GM12878 (cell line): ENCODE measurements at regions not wholly inside any gene's neighbourhood (a gene's known extent, or its start where the extent isn't known, plus 50 kb on each side); places are given as distances from the start of the nearest gene placed in this dataset.

Experiments
- ATAC-seq: fragments of 200-7000 bp; cut with Tn5 transposase; 3 replicates; pipeline ENCODE4 v1.9.1; 2020; ENCODE audit warnings: mild to moderate bottlenecking, moderate library complexity
- BruUV-seq: library from RNA; stranded (reverse); fragments of 400-500 nt; replicated peaks from 2 replicates; lab custom pipeline; 2021; lab: Mats Ljungman, UMichigan
- CTCF ChIA-PET: fragments of 300-600 bp; sonication (Branson Sonifier 250); formaldehyde crosslinking; extraction: SDS; loops from one replicate; lab custom pipeline; 2021; ENCODE audit warnings: inconsistent platforms; lab: Yijun Ruan, JAX
- POLR2A ChIA-PET: fragments of 350-600 bp; formaldehyde crosslinking; extraction: SDS; loops from one replicate; lab custom pipeline; 2021; ENCODE audit warnings: inconsistent platforms; lab: Charles Lee
- RAD21 ChIA-PET: fragments of 300-600 bp; sonication (Branson Sonifier 250); formaldehyde crosslinking; loops from one replicate; lab custom pipeline; 2023; ENCODE audit warnings: antibody characterized with exemption; ENCODE audit not compliant: unreplicated experiment; lab: Charles Lee
- SMC1A ChIA-PET: fragments of 300-600 bp; sonication (Branson Sonifier 250); formaldehyde crosslinking; loops from one replicate; lab custom pipeline; 2023; ENCODE audit not compliant: unreplicated experiment, uncharacterized antibody; lab: Charles Lee
- DNase-seq: peaks from one replicate; pipeline ENCODE4 v3.0.0-alpha.2; 2011; ENCODE audit warnings: low read depth, low spot score
- FAIRE-seq: peaks from 3 replicates; lab custom pipeline; 2011; peaks lifted over from hg19 to GRCh38; lab: Jason Lieb, UNC
- H2AFZ ChIP-seq: 2 replicates; pipeline ENCODE4 v1.6.0; 2011; ENCODE audit warnings: low read depth, low read length, control low read depth; ENCODE audit not compliant: control insufficient read depth
- H3K27ac ChIP-seq: 2 replicates; pipeline ENCODE4 v1.5.1; 2011; ENCODE audit warnings: control low read depth; ENCODE audit not compliant: control insufficient read depth, insufficient read depth
- H3K27me3 ChIP-seq, 2 experiments: replicated peaks in 1 of 2; 2 replicates each; pipeline versions ENCODE4 v1.6.0 to v1.6.1; 2011; ENCODE audit warnings: low read length in 1 of 2; ENCODE audit not compliant: control insufficient read depth in 2 of 2, insufficient read depth in 2 of 2
- H3K36me3 ChIP-seq, 2 experiments: 2 replicates each; pipeline ENCODE4 v1.5.1; 2011; ENCODE audit warnings: low read length in 1 of 2; ENCODE audit not compliant: control insufficient read depth in 2 of 2, insufficient read depth in 2 of 2
- H3K4me1 ChIP-seq: 2 replicates; pipeline ENCODE4 v1.6.1; 2011; ENCODE audit warnings: mild to moderate bottlenecking, low read length, moderate library complexity, mixed read lengths; ENCODE audit not compliant: control insufficient read depth, insufficient read depth
- H3K4me2 ChIP-seq: 2 replicates; pipeline ENCODE4 v1.6.0; 2011; ENCODE audit warnings: control low read depth; ENCODE audit not compliant: control insufficient read depth, insufficient read depth
- H3K4me3 ChIP-seq: fragments of 200-600 bp; sonication (generic); 2 replicates; pipeline ENCODE4 v1.5.1; 2016
- H3K79me2 ChIP-seq: 2 replicates; pipeline ENCODE4 v1.6.0; 2011; ENCODE audit warnings: low read length; ENCODE audit not compliant: control insufficient read depth, insufficient read depth
- H3K9ac ChIP-seq: 2 replicates; pipeline ENCODE4 v1.8.0; 2011; ENCODE audit warnings: low read length, control low read depth, mixed read lengths; ENCODE audit not compliant: control insufficient read depth, insufficient read depth
- H3K9me3 ChIP-seq: replicated peaks from 3 replicates; pipeline ENCODE4 v1.5.1; 2011; ENCODE audit warnings: mild to moderate bottlenecking, low read length; ENCODE audit not compliant: control insufficient read depth, insufficient read depth
- H4K20me1 ChIP-seq: 2 replicates; pipeline ENCODE4 v1.6.0; 2011; ENCODE audit not compliant: control insufficient read depth, insufficient read depth
- CBFB ChIP-seq: IDR thresholded peaks from 2 replicates; pipeline ENCODE4 v1.6.1; 2016; ENCODE audit warnings: antibody characterized with exemption, low read depth
- EP300 ChIP-seq, 2 experiments: fragments of 150-350 bp in 1 of 2; IDR thresholded peaks; 2 replicates each; pipeline ENCODE4 v1.6.1; 2011 to 2012; ENCODE audit warnings: low read depth in 2 of 2, low read length in 2 of 2, borderline replicate concordance in 1 of 2, improper control_type of control experiment in 1 of 2, inconsistent platforms in 1 of 2; ENCODE audit not compliant: control insufficient read depth in 1 of 2
- GATAD2B ChIP-seq: fragments of 450-650 bp; conservative IDR thresholded peaks from 2 replicates; pipeline ENCODE4 v1.6.1; 2017; ENCODE audit warnings: low read depth, mild to moderate bottlenecking, moderate library complexity
- MTA2 ChIP-seq: fragments of 450-650 bp; IDR thresholded peaks from 2 replicates; pipeline ENCODE4 v1.6.1; 2016; ENCODE audit warnings: low read depth, mild to moderate bottlenecking, moderate library complexity
- MXI1 ChIP-seq: fragments of 150-350 bp; IDR thresholded peaks from 2 replicates; pipeline ENCODE4 v1.6.1; 2011; ENCODE audit warnings: low read depth, mild to moderate bottlenecking, inconsistent platforms, low read length, improper control_type of control experiment
- NFIC ChIP-seq: IDR thresholded peaks from 2 replicates; pipeline ENCODE4 v1.6.1; 2012; ENCODE audit warnings: low read depth, mild to moderate bottlenecking, inconsistent platforms, low read length, moderate library complexity
- NFYB ChIP-seq: IDR thresholded peaks from 2 replicates; pipeline ENCODE4 v1.6.1; 2011; ENCODE audit warnings: low read depth, mild to moderate bottlenecking, low read length, improper control_type of control experiment, moderate library complexity; ENCODE audit not compliant: insufficient read depth
- POLR2A ChIP-seq: IDR thresholded peaks from 2 replicates; pipeline ENCODE4 v1.6.1; 2011; ENCODE audit warnings: low read depth, mild to moderate bottlenecking, low read length
- RUNX3 ChIP-seq: IDR thresholded peaks from 2 replicates; pipeline ENCODE4 v1.6.1; 2012; ENCODE audit warnings: low read length, inconsistent platforms
- SPI1 ChIP-seq: IDR thresholded peaks from 2 replicates; pipeline ENCODE4 v1.6.1; 2011; ENCODE audit warnings: low read depth, mild to moderate bottlenecking, low read length, moderate library complexity, borderline replicate concordance; ENCODE audit not compliant: insufficient read depth
- SUZ12 ChIP-seq: fragments of 200-600 bp; sonication (generic); IDR thresholded peaks from one replicate; pipeline ENCODE4 v1.6.1; 2018; ENCODE audit warnings: antibody characterized with exemption, mild to moderate bottlenecking; ENCODE audit not compliant: unreplicated experiment
- TARDBP ChIP-seq: IDR thresholded peaks from 2 replicates; pipeline ENCODE4 v1.6.1; 2016; ENCODE audit warnings: borderline replicate concordance
- YBX1 ChIP-seq: fragments of 450-650 bp; IDR thresholded peaks from 2 replicates; pipeline ENCODE4 v1.6.1; 2016; ENCODE audit warnings: antibody characterized with exemption
- WGBS: methylation state at CpG from one replicate; pipeline ENCODE4 v1.1.6; 2016; ENCODE audit warnings: low lambda C conversion rate; ENCODE audit not compliant: insufficient replicate concordance, insufficient coverage; ENCODE audit errors: missing lambda C conversion rate; 5-methylcytosine and 5-hydroxymethylcytosine counted together
- in situ Hi-C: fragments of 300-500 bp; cut with MboI; formaldehyde crosslinking; loops from 9 replicates; pipeline ENCODE4 v1.14.3; 2018; ENCODE audit warnings: mixed read lengths
- intact Hi-C: fragments of 100-400 bp; cut with micrococcal nuclease; formaldehyde crosslinking; loops from one replicate; pipeline ENCODE4 v1.14.2; 2022; ENCODE audit not compliant: unreplicated experiment
- TF ChIP-seq, protein P1 (sequence below): fragments of 450-650 bp; IDR thresholded peaks from 2 replicates; pipeline ENCODE4 v1.6.1; 2016; ENCODE audit warnings: mild to moderate bottlenecking, moderate library complexity, borderline replicate concordance

DNA sequence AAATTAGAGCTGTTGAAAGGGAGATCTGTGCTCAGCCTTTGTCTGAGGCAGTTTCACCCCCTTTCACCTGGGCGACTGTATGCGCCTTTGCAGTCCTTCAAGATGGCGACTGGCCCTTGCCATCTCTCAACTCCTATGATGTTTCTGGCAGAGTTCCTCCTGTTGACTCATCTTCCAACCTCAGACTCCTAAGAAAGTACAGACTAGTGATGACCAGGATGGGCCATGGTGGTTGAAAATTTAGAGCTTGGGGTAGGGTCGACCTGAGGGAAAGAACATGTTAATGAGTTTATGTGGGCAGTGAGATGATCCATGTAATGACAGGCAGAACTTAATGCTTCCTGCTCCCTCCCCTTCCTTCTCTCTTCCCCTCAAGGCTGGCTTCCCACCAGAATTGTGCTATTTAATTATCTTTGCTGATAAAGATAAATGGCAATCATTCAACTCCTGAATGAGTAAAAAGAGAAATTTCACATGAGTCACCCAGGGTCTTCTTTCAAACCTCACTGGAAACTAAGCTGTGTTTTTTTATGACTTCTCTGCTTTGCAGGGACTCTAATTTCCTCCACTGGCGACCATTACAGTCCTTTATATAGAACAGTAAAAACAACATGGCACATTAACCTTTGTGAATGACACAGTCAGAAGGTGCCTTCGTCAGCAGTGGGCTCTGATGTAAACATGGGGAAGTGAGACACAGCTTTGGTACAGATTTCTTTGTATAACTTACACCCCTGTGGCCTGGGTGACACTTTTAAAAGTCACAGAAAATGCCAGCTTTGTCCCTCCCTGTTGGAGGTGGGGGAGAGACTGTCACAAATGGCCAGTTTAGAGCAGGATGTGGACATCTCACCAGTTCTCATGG lies 103.5 kb downstream of the SCP2D1 start:
- Histone ChIP-seq H4K20me1 (no peaks in the 10 kb centered on the region), H3K27ac (no peak overlapping the region), H3K79me2 (no peaks in the 10 kb centered on the region)
- TF ChIP-seq SPI1 (peak; percentile 67; the same call in 1 of the 2 replicates), RUNX3 (no peak), EP300 (IDR thresholded peaks at IDR 0.05; ENCODE audit: borderline replicate concordance in 1 of 2, control insufficient read depth in 1 of 2, low read depth in 2 of 2, low read length in 2 of 2) (peak; percentile 34 to 49; a peak in 2 of 4 replicates), MTA2 (peak; percentile 31; the same call in 1 of the 2 replicates)
- TF ChIP-seq, all 136 proteins: peak for 3
- Histone ChIP-seq H3K9me3 (no peaks in the 10 kb centered on the region; the same call in 2 of the 3 replicates), H3K27me3 (no peaks in the 10 kb centered on the region), H3K4me3 (no peak overlapping the region), H3K4me1 (no peaks in the 10 kb centered on the region), H3K36me3 (no peaks in the 10 kb centered on the region), H3K9ac (no peak overlapping the region), H3K4me2 (no peak overlapping the region), H2AFZ (no peak overlapping the region)
- peak; percentile 90 for ATAC-seq
- WGBS = 42% methylated on average over 6 of the region's 6 CpGs
- ChIA-PET SMC1A (interaction anchor here (1.3 kb wide), 1 partner anchor 53 kb away, joined by 3 read pairs; no protein-coding TSS in a partner anchor), POLR2A (no interaction called here), RAD21 (interaction anchor here (1.0 kb wide), 1 partner anchor 155 kb away, joined by 3 read pairs; no protein-coding TSS in a partner anchor), CTCF (no interaction called here)
- DNase-seq = no peak
- in situ Hi-C loops (no loop called here), intact Hi-C loops (no loop called here)
- BruUV-seq = no TSS peak
- no peak for FAIRE-seq

DNA sequence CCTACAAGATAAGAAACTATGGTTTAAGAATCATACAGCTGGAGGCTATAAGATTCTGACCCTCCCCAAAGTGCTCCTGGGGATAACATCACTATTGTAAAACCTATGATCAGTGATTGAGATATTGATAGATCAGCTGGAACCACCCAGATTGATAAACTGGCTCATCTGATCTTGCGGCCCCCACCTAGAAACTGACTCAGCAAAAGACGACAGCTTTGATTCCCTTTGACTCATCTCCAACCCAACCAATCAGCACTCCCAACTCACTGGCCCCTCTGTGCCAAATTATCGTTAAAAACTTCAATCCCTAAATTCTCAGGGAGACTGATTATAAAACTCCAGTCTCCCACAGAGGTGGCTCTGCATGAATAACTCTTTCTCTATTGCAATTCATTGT lies 106.4 kb downstream of the SCP2D1 start:
- ChIA-PET RAD21 (no interaction called here), SMC1A (no interaction called here), CTCF (interaction anchor here (1.8 kb wide), 1 partner anchor 107 kb away, joined by 4 read pairs; no protein-coding TSS in a partner anchor), POLR2A (no interaction called here)
- WGBS = 55% methylated on average over 3 of the region's 3 CpGs
- H3K4me1 ChIP-seq = no peaks in the 10 kb centered on the region
- H4K20me1 ChIP-seq = no peaks in the 10 kb centered on the region
- no peaks in the 10 kb centered on the region for H3K27me3 ChIP-seq
- no peak overlapping the region for H3K9ac ChIP-seq
- in situ Hi-C loops (no loop called here), intact Hi-C loops (no loop called here)
- H3K4me2 ChIP-seq = no peak overlapping the region
- FAIRE-seq (no peak), ATAC-seq (no peak), DNase-seq (no peak)
- H3K9me3 ChIP-seq = no peaks in the 10 kb centered on the region; the same call in 2 of the 3 replicates
- BruUV-seq = no TSS peak
- no peak overlapping the region for H3K27ac ChIP-seq
- H2AFZ ChIP-seq = no peak overlapping the region
- H3K79me2 ChIP-seq = no peaks in the 10 kb centered on the region
- no peaks in the 10 kb centered on the region for H3K36me3 ChIP-seq
- no peak overlapping the region for H3K4me3 ChIP-seq
- TF ChIP-seq GATAD2B (no peak), YBX1 (no peak), CBFB (no peak), NFYB (no peak), NFIC (no peak), MXI1 (no peak), SUZ12 (no peak), POLR2A (no peak), TARDBP (no peak)
- TF ChIP-seq, protein P1, sequence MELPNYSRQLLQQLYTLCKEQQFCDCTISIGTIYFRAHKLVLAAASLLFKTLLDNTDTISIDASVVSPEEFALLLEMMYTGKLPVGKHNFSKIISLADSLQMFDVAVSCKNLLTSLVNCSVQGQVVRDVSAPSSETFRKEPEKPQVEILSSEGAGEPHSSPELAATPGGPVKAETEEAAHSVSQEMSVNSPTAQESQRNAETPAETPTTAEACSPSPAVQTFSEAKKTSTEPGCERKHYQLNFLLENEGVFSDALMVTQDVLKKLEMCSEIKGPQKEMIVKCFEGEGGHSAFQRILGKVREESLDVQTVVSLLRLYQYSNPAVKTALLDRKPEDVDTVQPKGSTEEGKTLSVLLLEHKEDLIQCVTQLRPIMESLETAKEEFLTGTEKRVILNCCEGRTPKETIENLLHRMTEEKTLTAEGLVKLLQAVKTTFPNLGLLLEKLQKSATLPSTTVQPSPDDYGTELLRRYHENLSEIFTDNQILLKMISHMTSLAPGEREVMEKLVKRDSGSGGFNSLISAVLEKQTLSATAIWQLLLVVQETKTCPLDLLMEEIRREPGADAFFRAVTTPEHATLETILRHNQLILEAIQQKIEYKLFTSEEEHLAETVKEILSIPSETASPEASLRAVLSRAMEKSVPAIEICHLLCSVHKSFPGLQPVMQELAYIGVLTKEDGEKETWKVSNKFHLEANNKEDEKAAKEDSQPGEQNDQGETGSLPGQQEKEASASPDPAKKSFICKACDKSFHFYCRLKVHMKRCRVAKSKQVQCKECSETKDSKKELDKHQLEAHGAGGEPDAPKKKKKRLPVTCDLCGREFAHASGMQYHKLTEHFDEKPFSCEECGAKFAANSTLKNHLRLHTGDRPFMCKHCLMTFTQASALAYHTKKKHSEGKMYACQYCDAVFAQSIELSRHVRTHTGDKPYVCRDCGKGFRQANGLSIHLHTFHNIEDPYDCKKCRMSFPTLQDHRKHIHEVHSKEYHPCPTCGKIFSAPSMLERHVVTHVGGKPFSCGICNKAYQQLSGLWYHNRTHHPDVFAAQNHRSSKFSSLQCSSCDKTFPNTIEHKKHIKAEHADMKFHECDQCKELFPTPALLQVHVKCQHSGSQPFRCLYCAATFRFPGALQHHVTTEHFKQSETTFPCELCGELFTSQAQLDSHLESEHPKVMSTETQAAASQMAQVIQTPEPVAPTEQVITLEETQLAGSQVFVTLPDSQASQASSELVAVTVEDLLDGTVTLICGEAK = no peak
